ENCODE measurements at regions not wholly inside any gene's neighbourhood (a gene's known extent, or its start where the extent isn't known, plus 50 kb on each side); places are given as distances from the start of the nearest gene placed in this dataset.

GRCh38 chr13:78960881-78961280 is 301.9 kb upstream of the OBI1 start:
- TF ChIP-seq CTCF (IDR thresholded peaks at IDR 0.05) (no peak), POLR2A (IDR thresholded peaks at IDR 0.05) (no peak)

All from gastroesophageal sphincter (tissue), 3 donors.